Urinary bladder (tissue), 3 donors: ENCODE measurements at regions not wholly inside any gene's neighbourhood (a gene's known extent, or its start where the extent isn't known, plus 50 kb on each side); places are given as distances from the start of the nearest gene placed in this dataset.
"Not testable (repeated sequence)": the region's sequence is repeated elsewhere in the genome, so short reads cannot be mapped to it uniquely, and the experiment has no call there.

Experiments used
- DNase-seq: peaks from one replicate; pipeline ENCODE4 v3.0.0-alpha.2; 2015; ENCODE audit errors: extremely low spot score
- H3K27ac ChIP-seq: one replicate; pipeline ENCODE4 v1.5.1; 2013; ENCODE audit warnings: low read depth, mild to moderate bottlenecking, moderate library complexity
- H3K36me3 ChIP-seq: one replicate; pipeline ENCODE4 v1.6.1; 2013; ENCODE audit warnings: mild to moderate bottlenecking, moderate library complexity; ENCODE audit not compliant: insufficient read depth
- H3K4me1 ChIP-seq: one replicate; pipeline ENCODE4 v1.6.1; 2013; ENCODE audit warnings: mild to moderate bottlenecking, moderate library complexity; ENCODE audit not compliant: insufficient read depth
- H3K4me3 ChIP-seq: one replicate; pipeline ENCODE4 v1.5.1; 2013; ENCODE audit warnings: low read depth, low read length
- WGBS: extraction: QIAGEN DNeasy Blood & Tissue Kit; methylation state at CpG from one replicate; pipeline ENCODE4 v1.1.7; 2013; 5-methylcytosine and 5-hydroxymethylcytosine counted together
- donor health status: healthy with polysubstance abuse.
- donor health status: healthy.

DNA sequence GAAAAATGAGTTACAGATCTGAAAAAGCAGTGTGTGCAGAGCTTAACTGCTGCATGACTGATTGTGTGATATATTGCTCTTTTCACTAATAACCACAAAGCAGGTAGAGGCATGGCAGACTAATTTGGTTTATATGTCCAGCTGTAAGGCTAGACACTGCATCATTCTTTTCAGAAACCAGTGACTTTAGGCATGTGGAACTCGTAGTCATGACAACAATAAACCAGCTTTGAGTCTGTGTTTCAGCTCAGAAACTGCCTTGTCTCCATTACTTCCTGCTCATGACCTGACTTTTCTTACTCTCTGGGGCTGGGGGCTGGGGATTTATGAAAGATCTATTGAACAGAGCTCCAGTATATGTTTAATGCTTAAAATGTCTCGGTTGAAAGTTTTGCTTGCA is 146.8 kb upstream of the LRIG3 start:
- Histone ChIP-seq H3K36me3 (no peaks in the 10 kb centered on the region), H3K4me1 (no peaks in the 10 kb centered on the region), H3K27ac (no peak overlapping the region), H3K4me3 (no peak overlapping the region)
- no peak for DNase-seq
- 43% methylated on average over 2 of the region's 2 CpGs for WGBS

- no peaks in the 10 kb centered on the region for H3K36me3 ChIP-seq
- no peaks in the 10 kb centered on the region for H3K4me1 ChIP-seq
- DNase-seq: no peak
- no peak overlapping the region for H3K27ac ChIP-seq
- no peak overlapping the region for H3K4me3 ChIP-seq
- 50% methylated on average over 1 of the region's 1 CpG for WGBS
Measured at GRCh38 chr12:59066445-59066844, 146.1 kb upstream of the LRIG3 start.

DNA sequence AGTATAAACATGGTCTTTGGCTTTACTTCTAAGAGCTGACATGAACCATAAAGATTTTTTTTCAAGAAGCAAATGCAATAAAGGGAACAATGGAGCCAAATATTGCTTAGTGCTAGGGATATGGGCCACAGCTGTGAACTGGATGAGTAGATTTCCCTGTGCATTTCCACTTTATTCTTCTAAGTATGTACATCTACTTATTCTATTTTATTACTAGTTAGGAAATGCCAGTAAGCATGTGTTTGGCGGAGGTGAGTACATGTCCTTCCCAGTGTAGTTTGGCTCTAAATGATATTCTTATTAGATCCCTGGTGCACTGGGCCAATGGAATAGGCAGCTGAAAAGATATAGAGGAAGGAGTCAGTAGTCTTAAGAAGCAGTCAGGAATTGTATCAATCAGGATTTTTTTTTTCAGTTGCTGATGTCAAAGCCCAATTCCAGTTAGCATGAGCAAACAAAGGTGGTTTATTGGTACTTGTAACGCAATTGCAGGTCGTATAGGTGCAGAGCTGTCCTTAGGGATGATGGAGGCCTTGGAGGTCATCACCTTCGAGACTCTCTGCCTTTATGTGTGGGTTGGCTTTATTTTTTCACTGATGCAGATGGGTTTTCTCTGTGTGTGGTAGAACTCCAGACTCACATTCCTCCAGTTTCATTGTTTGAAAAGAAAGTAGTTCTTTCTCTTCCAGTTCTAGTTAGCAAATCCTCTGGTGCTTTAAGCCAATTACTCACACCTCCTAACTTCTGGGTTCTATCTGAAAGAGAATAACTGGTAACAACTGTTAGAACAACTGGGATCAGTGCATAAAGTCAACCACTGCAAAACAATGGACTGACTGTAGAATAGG is 139.0 kb upstream of the LRIG3 start:
- 82% methylated on average over 4 of the region's 4 CpGs for WGBS
- DNase-seq: no peak
- Histone ChIP-seq H3K36me3 (no peaks in the 10 kb centered on the region), H3K27ac (no peak overlapping the region), H3K4me3 (no peak overlapping the region), H3K4me1 (no peaks in the 10 kb centered on the region)

- no peak overlapping the region for H3K4me3 ChIP-seq
- H3K4me1 ChIP-seq: no peaks in the 10 kb centered on the region
- DNase-seq: no peak
- no peak overlapping the region for H3K27ac ChIP-seq
- H3K36me3 ChIP-seq: no peaks in the 10 kb centered on the region
- 88% methylated on average over 3 of the region's 3 CpGs for WGBS
Measured at GRCh38 chr12:59056966-59057365, 136.7 kb upstream of the LRIG3 start.

GRCh38 chr12:59055204-59055860 is 135.0 kb upstream of the LRIG3 start:
- Histone ChIP-seq H3K27ac (no peak overlapping the region), H3K4me3 (no peak overlapping the region), H3K36me3 (no peaks in the 10 kb centered on the region), H3K4me1 (no peaks in the 10 kb centered on the region)
- DNase-seq: no peak
- WGBS: 38% methylated on average over 1 of the region's 1 CpG

DNA sequence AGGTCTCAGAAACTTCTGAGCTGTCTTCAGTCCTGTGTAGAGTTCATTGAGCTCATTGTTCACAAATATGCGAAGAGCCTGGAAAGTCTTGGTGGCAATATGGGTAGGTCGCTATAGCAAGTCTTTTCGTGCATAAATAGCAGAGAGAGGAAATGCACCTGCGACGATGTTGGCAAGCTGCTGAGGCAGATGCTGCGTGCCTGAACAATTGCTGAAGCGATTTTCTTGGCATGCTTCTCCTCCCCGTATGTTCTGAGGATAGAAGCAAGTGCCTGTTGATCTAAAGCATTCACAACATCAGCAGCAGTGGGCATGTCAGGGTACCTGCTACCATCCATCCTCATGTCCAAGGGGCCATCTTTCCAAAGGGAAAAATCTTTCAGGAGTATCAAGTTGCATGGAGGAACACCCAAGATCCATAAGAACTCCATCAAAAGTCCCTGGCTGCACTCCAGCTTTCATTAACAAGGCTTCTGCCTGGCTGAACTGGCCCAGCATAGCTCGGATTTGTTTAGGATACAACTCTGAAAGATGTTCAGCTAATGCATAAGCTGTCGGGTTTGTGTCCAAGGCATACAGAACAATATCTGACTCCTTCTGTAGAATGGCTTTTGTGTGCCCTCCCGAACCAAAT is 133.1 kb upstream of the LRIG3 start:
- not testable (repeated sequence) for H3K4me1 ChIP-seq, H3K36me3 ChIP-seq, H3K4me3 ChIP-seq, DNase-seq, H3K27ac ChIP-seq
- 72% methylated on average over 11 of the region's 11 CpGs for WGBS

GRCh38 chr12:59046763-59047534 is 126.6 kb upstream of the LRIG3 start:
- Histone ChIP-seq H3K36me3 (no peaks in the 10 kb centered on the region), H3K27ac (no peak overlapping the region), H3K4me1 (no peaks in the 10 kb centered on the region), H3K4me3 (no peak overlapping the region)
- DNase-seq: peak; percentile 45
- 53% methylated on average over 2 of the region's 2 CpGs for WGBS

DNA sequence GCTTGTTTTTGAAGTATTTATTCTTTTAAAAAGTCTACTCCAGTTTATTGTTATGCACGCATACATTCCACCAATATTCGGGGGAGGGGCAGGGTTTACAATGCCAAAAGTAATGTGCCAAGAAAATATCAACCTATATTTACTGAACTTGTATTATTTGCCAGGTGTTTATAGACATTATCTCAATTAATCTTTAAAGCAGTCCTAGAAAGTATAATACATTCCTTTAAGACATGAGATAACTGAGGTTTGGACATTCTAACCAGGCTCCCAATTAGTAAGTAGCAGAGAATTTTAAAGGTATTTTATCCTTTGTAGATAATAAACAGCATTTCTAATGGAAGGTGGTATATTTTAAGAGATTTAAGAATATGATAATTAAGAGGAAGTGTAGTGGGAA is 124.5 kb upstream of the LRIG3 start:
- DNase-seq: no peak
- H3K4me1 ChIP-seq: no peaks in the 10 kb centered on the region
- no peak overlapping the region for H3K4me3 ChIP-seq
- H3K36me3 ChIP-seq: no peaks in the 10 kb centered on the region
- no peak overlapping the region for H3K27ac ChIP-seq
- 78% methylated on average over 2 of the region's 2 CpGs for WGBS

GRCh38 chr12:59041241-59042121 is 121.2 kb upstream of the LRIG3 start:
- no peak for DNase-seq
- WGBS: 24% methylated on average over 4 of the region's 4 CpGs
- Histone ChIP-seq H3K36me3 (no peaks in the 10 kb centered on the region), H3K27ac (no peak overlapping the region), H3K4me3 (no peak overlapping the region), H3K4me1 (no peaks in the 10 kb centered on the region)

DNA sequence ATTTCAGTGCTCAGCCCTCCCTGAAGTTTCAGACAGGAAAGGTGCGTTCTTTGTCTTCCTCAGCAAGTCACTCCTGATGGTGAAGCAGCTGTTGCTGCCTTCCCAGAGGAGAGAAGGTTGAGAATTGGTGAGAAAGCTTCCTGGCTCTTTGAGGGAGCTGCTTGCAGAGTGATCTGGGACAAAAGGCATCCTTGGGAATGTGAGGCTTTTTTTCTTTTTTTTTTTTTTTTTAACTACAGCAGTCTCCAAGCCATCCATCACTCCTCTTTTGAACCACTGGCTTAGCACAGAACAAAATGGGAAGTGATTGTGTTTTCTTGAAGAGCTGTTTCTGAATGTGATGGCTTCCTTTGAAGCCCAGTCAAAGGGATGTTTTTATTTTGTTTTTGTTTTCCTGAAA is 120.4 kb upstream of the LRIG3 start:
- WGBS: 62% methylated on average over 1 of the region's 1 CpG
- no peaks in the 10 kb centered on the region for H3K4me1 ChIP-seq
- no peak for DNase-seq

DNA sequence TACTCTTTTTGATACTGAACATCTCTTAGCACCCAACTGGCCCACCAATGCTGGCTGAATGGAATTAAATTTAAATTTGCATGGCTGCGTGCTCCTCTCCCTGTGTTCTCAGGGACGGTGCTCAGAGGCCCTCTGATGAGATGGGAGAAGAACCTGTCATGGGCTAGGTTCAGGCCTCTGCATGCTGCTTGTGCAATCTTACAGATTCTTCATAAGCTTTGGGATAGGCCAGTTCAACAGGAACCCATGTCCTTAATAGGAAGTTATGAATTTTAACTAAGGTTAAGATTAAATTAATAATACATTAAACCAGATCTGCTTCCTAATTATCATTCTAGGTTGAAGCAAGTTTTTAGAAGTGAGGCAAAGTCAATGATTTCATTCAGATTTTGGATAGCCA is 119.7 kb upstream of the LRIG3 start:
- no peaks in the 10 kb centered on the region for H3K36me3 ChIP-seq
- WGBS: 93% methylated on average over 2 of the region's 2 CpGs
- DNase-seq: no peak
- H3K4me1 ChIP-seq: no peaks in the 10 kb centered on the region
- no peak overlapping the region for H3K4me3 ChIP-seq
- H3K27ac ChIP-seq: no peak overlapping the region

More for the DNA sequence above, 120.4 kb upstream of the LRIG3 start:
- no peak overlapping the region for H3K4me3 ChIP-seq
- no peak overlapping the region for H3K27ac ChIP-seq
- H3K36me3 ChIP-seq: no peaks in the 10 kb centered on the region

DNA sequence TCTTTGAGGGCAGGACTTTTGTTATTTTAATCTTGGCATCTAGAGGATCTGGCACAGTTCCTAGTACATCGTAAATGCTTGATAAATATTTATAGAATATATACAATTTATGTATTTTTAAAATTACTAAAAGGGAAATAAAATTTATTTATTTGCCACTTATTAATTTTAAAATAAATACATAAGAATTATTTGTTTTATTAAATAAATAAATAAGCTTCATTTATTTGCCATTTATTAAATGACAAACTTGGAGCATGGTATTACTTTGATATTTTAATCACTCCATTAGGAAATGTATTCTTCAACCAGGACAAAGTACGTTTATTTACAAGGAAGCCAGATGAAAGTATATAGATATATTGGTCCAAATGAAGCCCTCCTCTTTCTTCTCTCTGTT is 118.7 kb upstream of the LRIG3 start:
- DNase-seq: no peak
- WGBS: 73% methylated on average over 2 of the region's 2 CpGs
- Histone ChIP-seq H3K4me3 (no peak overlapping the region), H3K27ac (no peak overlapping the region), H3K4me1 (no peaks in the 10 kb centered on the region), H3K36me3 (no peaks in the 10 kb centered on the region)
